ENCODE measurements at regions not wholly inside any gene's neighbourhood (a gene's known extent, or its start where the extent isn't known, plus 50 kb on each side); places are given as distances from the start of the nearest gene placed in this dataset.

DNA sequence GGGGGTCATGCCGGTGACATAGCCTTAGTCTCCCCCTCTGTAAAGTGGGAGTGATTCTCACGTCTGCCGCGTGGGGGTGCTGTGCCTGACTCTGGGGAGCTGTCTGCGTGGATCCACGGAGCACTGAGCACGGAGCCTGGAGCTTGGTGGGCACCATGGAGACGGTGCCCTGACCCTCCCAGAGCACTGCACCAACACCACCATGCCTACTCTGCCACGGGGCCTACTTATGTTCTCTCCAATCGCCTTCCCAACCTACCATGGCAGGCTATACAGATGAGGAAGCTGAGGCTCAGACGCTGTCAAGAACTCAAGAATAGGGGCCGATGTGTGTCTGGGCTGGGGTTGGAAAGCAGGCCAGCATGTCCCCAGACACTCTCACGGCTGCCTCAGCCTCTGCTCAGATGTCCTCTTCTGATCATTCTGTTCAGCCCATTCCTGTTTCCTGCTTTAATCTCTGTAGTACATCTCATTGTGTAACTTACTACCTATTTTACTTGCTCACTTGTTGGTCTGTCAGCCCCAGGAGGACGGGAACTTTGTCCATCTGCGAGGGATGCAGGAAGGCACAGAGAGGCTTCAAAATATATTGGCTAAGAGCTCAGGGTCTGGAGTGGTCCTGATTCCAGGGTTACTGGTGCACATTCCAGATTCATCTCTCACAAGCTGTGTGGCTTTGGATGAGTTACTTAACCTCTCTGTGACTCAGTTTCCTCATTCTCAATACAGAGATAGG is 168.1 kb upstream of the HS6ST1 start:
- H3K4me3 ChIP-seq (ENCODE audit: low read depth in 1 of 2, low read length in 1 of 2): no peak overlapping the region
- H3K27ac ChIP-seq: no peak overlapping the region
- H3K27me3 ChIP-seq: peaks cover 7% of the 10 kb centered on the region
- no peaks in the 10 kb centered on the region for H3K9me3 ChIP-seq
- no peaks in the 10 kb centered on the region for H3K4me1 ChIP-seq (ENCODE audit: control insufficient read depth in 1 of 2, insufficient read depth in 1 of 2, low read depth in 1 of 2, low read length in 1 of 2)
- H3K36me3 ChIP-seq: no peaks in the 10 kb centered on the region
- TF ChIP-seq, protein P1, sequence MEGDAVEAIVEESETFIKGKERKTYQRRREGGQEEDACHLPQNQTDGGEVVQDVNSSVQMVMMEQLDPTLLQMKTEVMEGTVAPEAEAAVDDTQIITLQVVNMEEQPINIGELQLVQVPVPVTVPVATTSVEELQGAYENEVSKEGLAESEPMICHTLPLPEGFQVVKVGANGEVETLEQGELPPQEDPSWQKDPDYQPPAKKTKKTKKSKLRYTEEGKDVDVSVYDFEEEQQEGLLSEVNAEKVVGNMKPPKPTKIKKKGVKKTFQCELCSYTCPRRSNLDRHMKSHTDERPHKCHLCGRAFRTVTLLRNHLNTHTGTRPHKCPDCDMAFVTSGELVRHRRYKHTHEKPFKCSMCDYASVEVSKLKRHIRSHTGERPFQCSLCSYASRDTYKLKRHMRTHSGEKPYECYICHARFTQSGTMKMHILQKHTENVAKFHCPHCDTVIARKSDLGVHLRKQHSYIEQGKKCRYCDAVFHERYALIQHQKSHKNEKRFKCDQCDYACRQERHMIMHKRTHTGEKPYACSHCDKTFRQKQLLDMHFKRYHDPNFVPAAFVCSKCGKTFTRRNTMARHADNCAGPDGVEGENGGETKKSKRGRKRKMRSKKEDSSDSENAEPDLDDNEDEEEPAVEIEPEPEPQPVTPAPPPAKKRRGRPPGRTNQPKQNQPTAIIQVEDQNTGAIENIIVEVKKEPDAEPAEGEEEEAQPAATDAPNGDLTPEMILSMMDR (IDR thresholded peaks at IDR 0.05): no peak

DNA sequence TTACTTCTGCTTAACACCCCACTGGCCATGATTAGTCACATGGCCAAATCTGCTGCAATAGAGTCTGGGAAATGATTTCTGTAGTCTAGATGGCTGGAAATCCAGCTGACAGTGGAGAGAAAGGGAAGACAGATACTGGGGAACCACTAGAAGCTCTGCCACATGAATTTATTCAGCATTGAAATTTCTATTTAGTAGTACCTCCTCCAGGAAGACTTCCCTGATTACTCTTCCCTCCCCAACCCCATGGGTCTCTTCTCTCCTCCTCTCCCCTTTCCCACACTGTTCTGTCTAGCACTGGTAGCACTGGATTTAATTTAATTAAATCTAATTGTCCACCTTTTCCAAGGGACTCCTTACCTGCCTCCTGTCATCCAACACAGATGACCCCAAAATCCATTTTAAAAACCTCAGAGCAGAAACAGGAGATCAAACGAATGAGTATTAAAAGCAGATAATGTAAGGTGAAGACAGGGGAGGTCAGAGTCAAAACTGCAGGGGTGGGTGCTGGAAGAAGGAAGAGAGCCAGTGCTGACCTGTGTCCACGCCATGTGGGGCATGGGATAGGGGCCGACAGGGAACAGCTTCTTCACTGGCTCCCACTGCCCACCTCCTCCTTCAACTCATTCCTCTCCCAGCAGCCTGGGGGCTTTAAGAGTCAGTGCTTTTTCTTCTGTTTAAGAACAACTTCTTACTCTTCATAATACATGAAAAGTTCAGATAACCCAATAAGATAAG is 169.2 kb upstream of the HS6ST1 start:
- TF ChIP-seq, protein P1 (IDR thresholded peaks at IDR 0.05): no peak
- H3K27ac ChIP-seq: no peak overlapping the region

GRCh38 chr2:128488434-128488833 is 169.8 kb upstream of the HS6ST1 start:
- TF ChIP-seq, protein P1 (IDR thresholded peaks at IDR 0.05): no peak
- Histone ChIP-seq H3K4me3 (ENCODE audit: low read depth in 1 of 2, low read length in 1 of 2) (no peak overlapping the region), H3K27me3 (peaks cover 7% of the 10 kb centered on the region), H3K4me1 (ENCODE audit: control insufficient read depth in 1 of 2, insufficient read depth in 1 of 2, low read depth in 1 of 2, low read length in 1 of 2) (no peaks in the 10 kb centered on the region), H3K27ac (no peak overlapping the region), H3K36me3 (no peaks in the 10 kb centered on the region), H3K9me3 (no peaks in the 10 kb centered on the region)

More for the DNA sequence above, 169.2 kb upstream of the HS6ST1 start:
- H3K27me3 ChIP-seq: peaks cover 7% of the 10 kb centered on the region
- H3K4me1 ChIP-seq (ENCODE audit: control insufficient read depth in 1 of 2, insufficient read depth in 1 of 2, low read depth in 1 of 2, low read length in 1 of 2): no peaks in the 10 kb centered on the region
- H3K36me3 ChIP-seq: no peaks in the 10 kb centered on the region
- H3K4me3 ChIP-seq (ENCODE audit: low read depth in 1 of 2, low read length in 1 of 2): no peak overlapping the region
- no peaks in the 10 kb centered on the region for H3K9me3 ChIP-seq

DNA sequence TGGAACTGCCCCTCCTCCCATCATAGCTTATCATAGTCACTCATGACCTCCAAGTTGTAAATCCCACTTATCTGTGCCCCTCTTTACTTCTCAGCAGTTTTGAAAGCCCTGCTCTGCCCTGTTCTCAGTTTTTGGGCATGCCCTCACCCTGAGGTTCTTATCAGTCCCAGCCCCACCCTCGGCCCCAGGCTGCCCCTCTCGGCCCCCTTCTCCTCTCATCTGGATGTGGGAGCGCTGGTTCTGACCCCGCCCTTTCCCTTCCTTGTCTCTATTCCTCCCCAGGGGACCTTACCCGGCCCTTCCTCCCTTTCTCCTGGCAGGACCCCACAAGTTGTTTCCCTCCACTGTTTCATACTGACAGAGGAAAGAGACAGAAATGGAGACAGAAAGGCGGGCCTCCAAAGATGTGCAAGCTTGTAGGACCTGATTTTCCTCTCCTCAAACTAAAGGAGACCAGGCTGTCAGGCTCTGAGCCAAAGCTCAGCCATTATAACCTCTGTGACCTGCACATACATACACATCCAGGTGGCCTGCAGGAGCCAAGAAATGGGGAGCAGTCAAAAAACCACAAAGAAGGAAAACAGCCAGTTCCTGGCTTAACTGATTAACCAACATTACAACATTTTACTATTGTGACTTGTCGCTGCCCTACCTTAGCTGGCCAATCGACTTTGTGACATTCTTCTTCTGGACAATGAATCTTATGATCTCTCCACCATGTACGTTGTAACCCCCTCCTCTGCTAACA is 171.0 kb upstream of the HS6ST1 start:
- no peak overlapping the region for H3K27ac ChIP-seq
- TF ChIP-seq, protein P1 (IDR thresholded peaks at IDR 0.05): no peak
- no peaks in the 10 kb centered on the region for H3K9me3 ChIP-seq
- H3K36me3 ChIP-seq: no peaks in the 10 kb centered on the region
- H3K4me1 ChIP-seq (ENCODE audit: control insufficient read depth in 1 of 2, insufficient read depth in 1 of 2, low read depth in 1 of 2, low read length in 1 of 2): no peaks in the 10 kb centered on the region
- no peak overlapping the region for H3K4me3 ChIP-seq (ENCODE audit: low read depth in 1 of 2, low read length in 1 of 2)
- H3K27me3 ChIP-seq: peaks cover 7% of the 10 kb centered on the region

DNA sequence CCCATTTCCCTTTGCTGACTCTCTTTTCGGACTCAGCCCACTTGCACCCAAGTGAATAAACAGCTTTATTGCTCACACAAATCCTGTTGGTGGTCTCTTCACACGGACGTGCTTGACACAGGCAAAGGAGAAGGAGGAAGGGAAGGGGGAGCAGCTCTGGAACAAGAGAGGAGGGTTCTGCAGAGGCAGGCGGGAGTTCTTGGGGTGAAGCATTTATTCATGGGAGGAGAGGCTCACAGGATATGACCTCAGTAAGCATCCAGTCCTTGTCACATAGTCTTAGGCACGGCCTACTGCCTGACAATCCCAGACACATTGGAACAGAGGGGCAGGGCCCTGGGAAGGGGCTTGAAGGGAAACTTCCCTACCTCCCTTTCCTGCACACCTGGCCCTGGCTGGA is 171.7 kb upstream of the HS6ST1 start:
- Histone ChIP-seq H3K9me3 (no peaks in the 10 kb centered on the region), H3K27me3 (peaks cover 7% of the 10 kb centered on the region), H3K27ac (no peak overlapping the region), H3K4me1 (ENCODE audit: control insufficient read depth in 1 of 2, insufficient read depth in 1 of 2, low read depth in 1 of 2, low read length in 1 of 2) (no peaks in the 10 kb centered on the region), H3K36me3 (no peaks in the 10 kb centered on the region), H3K4me3 (ENCODE audit: low read depth in 1 of 2, low read length in 1 of 2) (no peak overlapping the region)
- TF ChIP-seq, protein P1 (IDR thresholded peaks at IDR 0.05): no peak
